Astrocyte (in vitro differentiated cells and primary cell): ENCODE measurements at regions not wholly inside any gene's neighbourhood (a gene's known extent, or its start where the extent isn't known, plus 50 kb on each side); places are given as distances from the start of the nearest gene placed in this dataset.

ENCODE experiments used
- DNase-seq: peaks from one replicate; pipeline ENCODE4 v3.0.0-alpha.2; 2010; ENCODE audit warnings: low read depth
- FAIRE-seq: peaks from 2 replicates; lab custom pipeline; 2011; peaks lifted over from hg19 to GRCh38; lab: Jason Lieb, UNC
- H2AFZ ChIP-seq: 2 replicates; pipeline ENCODE4 v1.6.0; 2012; ENCODE audit warnings: low read depth, low read length, inconsistent platforms
- H3K27ac ChIP-seq: 2 replicates; pipeline ENCODE4 v1.5.1; 2011; ENCODE audit warnings: low read depth, low read length, inconsistent platforms
- H3K27me3 ChIP-seq: 2 replicates; pipeline ENCODE4 v1.6.0; 2011; ENCODE audit warnings: low read length, inconsistent platforms; ENCODE audit not compliant: insufficient read depth
- H3K36me3 ChIP-seq: 2 replicates; pipeline ENCODE4 v1.5.1; 2011; ENCODE audit warnings: low read length, inconsistent platforms; ENCODE audit not compliant: insufficient read depth
- H3K4me1 ChIP-seq: 2 replicates; pipeline ENCODE4 v1.5.1; 2011; ENCODE audit warnings: low read length, inconsistent platforms; ENCODE audit not compliant: insufficient read depth
- H3K4me2 ChIP-seq: 2 replicates; pipeline ENCODE4 v1.6.0; 2012; ENCODE audit warnings: low read length, inconsistent platforms
- H3K4me3 ChIP-seq: 2 replicates; pipeline ENCODE4 v1.5.1; 2011; ENCODE audit warnings: low read depth, mild to moderate bottlenecking, low read length, inconsistent platforms; ENCODE audit not compliant: insufficient read depth
- H3K79me2 ChIP-seq: 2 replicates; pipeline ENCODE4 v1.6.0; 2012; ENCODE audit warnings: mild to moderate bottlenecking, low read length, inconsistent platforms; ENCODE audit not compliant: insufficient read depth
- H3K9ac ChIP-seq: 2 replicates; pipeline ENCODE4 v1.6.0; 2012; ENCODE audit warnings: mild to moderate bottlenecking, low read length, inconsistent platforms
- H3K9me3 ChIP-seq: 2 replicates; pipeline ENCODE4 v1.5.1; 2012; ENCODE audit warnings: low read depth, mild to moderate bottlenecking, low read length, inconsistent platforms; ENCODE audit not compliant: insufficient read depth
- H4K20me1 ChIP-seq: 2 replicates; pipeline ENCODE4 v1.6.0; 2012; ENCODE audit warnings: low read length, inconsistent platforms; ENCODE audit not compliant: insufficient read depth
- H3K27ac Mint-ChIP-seq: one replicate; pipeline ENCODE4 v1.8.0; 2021; ENCODE audit warnings: mild to moderate bottlenecking, mixed read lengths; ENCODE audit not compliant: unreplicated experiment
- H3K27me3 Mint-ChIP-seq: one replicate; pipeline ENCODE4 v1.8.0; 2021; ENCODE audit warnings: low read depth, mixed read lengths; ENCODE audit not compliant: unreplicated experiment
- H3K36me3 Mint-ChIP-seq: one replicate; pipeline ENCODE4 v1.8.0; 2021; ENCODE audit warnings: low read depth, mixed read lengths; ENCODE audit not compliant: unreplicated experiment
- H3K4me1 Mint-ChIP-seq: one replicate; pipeline ENCODE4 v1.8.0; 2021; ENCODE audit warnings: low read depth, mixed read lengths; ENCODE audit not compliant: unreplicated experiment
- H3K4me3 Mint-ChIP-seq: one replicate; pipeline ENCODE4 v1.8.0; 2021; ENCODE audit warnings: mild to moderate bottlenecking, moderate library complexity, mixed read lengths; ENCODE audit not compliant: unreplicated experiment
- H3K9me3 Mint-ChIP-seq: one replicate; pipeline ENCODE4 v1.8.0; 2021; ENCODE audit warnings: mild to moderate bottlenecking, mixed read lengths; ENCODE audit not compliant: unreplicated experiment
- CTCF ChIP-seq: IDR thresholded peaks from 2 replicates; pipeline ENCODE4 v1.5.1; 2011; ENCODE audit warnings: low read depth, mild to moderate bottlenecking, inconsistent platforms, low read length, moderate library complexity; ENCODE audit not compliant: insufficient read depth
- EZH2 ChIP-seq: IDR thresholded peaks from 2 replicates; pipeline ENCODE4 v1.6.1; 2012; ENCODE audit warnings: mild to moderate bottlenecking, low read length, inconsistent platforms; ENCODE audit not compliant: insufficient read depth

- Histone ChIP-seq H4K20me1 (no peaks in the 10 kb centered on the region), H3K36me3 (no peaks in the 10 kb centered on the region), H3K9me3 (no peaks in the 10 kb centered on the region), H2AFZ (no peak overlapping the region), H3K4me2 (peak overlapping the region; percentile 55), H3K4me1 (no peaks in the 10 kb centered on the region), H3K27ac (no peak overlapping the region), H3K79me2 (no peaks in the 10 kb centered on the region), H3K9ac (no peak overlapping the region), H3K4me3 (no peak overlapping the region), H3K27me3 (peaks cover 8% of the 10 kb centered on the region)
- FAIRE-seq (no peak), DNase-seq (no peak)
- Mint-ChIP-seq H3K27ac (no peak overlapping the region), H3K36me3 (no peaks in the 10 kb centered on the region), H3K4me3 (no peak overlapping the region), H3K9me3 (no peaks in the 10 kb centered on the region), H3K27me3 (peaks cover 6% of the 10 kb centered on the region), H3K4me1 (no peaks in the 10 kb centered on the region)
- no peak for TF ChIP-seq EZH2
- no peak for TF ChIP-seq CTCF
These were observed 113.0 kb upstream of the TLR3 start for GRCh38 chr4:185955826-185956543.

- no peak overlapping the region for H3K9ac ChIP-seq
- no peak overlapping the region for H3K27ac ChIP-seq
- no peaks in the 10 kb centered on the region for H3K9me3 ChIP-seq
- H3K4me1 ChIP-seq, result no peaks in the 10 kb centered on the region
- DNase-seq (no peak), FAIRE-seq (no peak)
- TF ChIP-seq EZH2 (no peak), CTCF (no peak)
- no peak overlapping the region for H3K27ac Mint-ChIP-seq
- H3K79me2 ChIP-seq, result no peaks in the 10 kb centered on the region
- H3K27me3 ChIP-seq, result peaks cover 8% of the 10 kb centered on the region
- peak overlapping the region; percentile 55 for H3K4me2 ChIP-seq
- H4K20me1 ChIP-seq, result no peaks in the 10 kb centered on the region
- no peaks in the 10 kb centered on the region for H3K9me3 Mint-ChIP-seq
- H3K4me1 Mint-ChIP-seq, result no peaks in the 10 kb centered on the region
- H3K4me3 Mint-ChIP-seq, result no peak overlapping the region
- no peak overlapping the region for H2AFZ ChIP-seq
- H3K36me3 ChIP-seq, result no peaks in the 10 kb centered on the region
- H3K4me3 ChIP-seq, result no peak overlapping the region
- H3K27me3 Mint-ChIP-seq, result peaks cover 6% of the 10 kb centered on the region
- no peaks in the 10 kb centered on the region for H3K36me3 Mint-ChIP-seq
These were observed 112.4 kb upstream of the TLR3 start for GRCh38 chr4:185956544-185956940.

GRCh38 chr4:185958094-185958747 lies 110.7 kb upstream of the TLR3 start:
- Mint-ChIP-seq H3K27me3 (peaks cover 6% of the 10 kb centered on the region), H3K36me3 (no peaks in the 10 kb centered on the region), H3K4me3 (no peak overlapping the region), H3K27ac (no peak overlapping the region), H3K4me1 (no peaks in the 10 kb centered on the region), H3K9me3 (no peaks in the 10 kb centered on the region)
- TF ChIP-seq CTCF, result no peak
- TF ChIP-seq EZH2, result no peak
- Histone ChIP-seq H3K36me3 (no peaks in the 10 kb centered on the region), H3K4me3 (no peak overlapping the region), H3K9me3 (no peaks in the 10 kb centered on the region), H3K27ac (no peak overlapping the region), H3K79me2 (no peaks in the 10 kb centered on the region), H3K4me1 (no peaks in the 10 kb centered on the region), H3K27me3 (peaks cover 8% of the 10 kb centered on the region), H4K20me1 (no peaks in the 10 kb centered on the region), H3K4me2 (no peak overlapping the region), H3K9ac (no peak overlapping the region), H2AFZ (no peak overlapping the region)
- DNase-seq (no peak), FAIRE-seq (no peak)
